ENCODE measurements at regions not wholly inside any gene's neighbourhood (a gene's known extent, or its start where the extent isn't known, plus 50 kb on each side); places are given as distances from the start of the nearest gene placed in this dataset.
A peak's percentile ranks its signal among the peaks of the same experiment; 100 is the strongest.

DNA sequence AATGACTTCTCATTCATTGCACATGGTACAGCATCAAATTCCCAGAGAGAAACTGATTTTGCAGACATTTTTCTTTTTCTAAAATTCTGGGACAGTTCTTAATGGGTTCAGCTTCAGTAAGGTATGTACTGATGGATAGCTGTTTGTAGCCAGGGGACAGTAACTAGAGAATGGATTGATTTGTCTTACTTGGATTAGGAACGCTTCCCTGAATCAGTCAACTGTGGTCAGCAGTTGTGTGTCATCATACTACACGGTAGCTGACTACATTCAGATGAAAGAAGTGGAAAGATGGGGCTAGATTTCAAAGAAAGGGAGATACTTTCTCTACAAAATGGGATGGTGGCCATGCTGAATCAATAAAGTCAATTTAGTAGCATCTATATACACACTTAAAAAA lies 431.4 kb downstream of the GRB14 start:
- no peaks in the 10 kb centered on the region for H3K36me3 ChIP-seq
- no peaks in the 10 kb centered on the region for H3K4me1 ChIP-seq (replicated peaks)
- H3K27me3 ChIP-seq (replicated peaks), result no peaks in the 10 kb centered on the region
- no peak for DNase-seq (ENCODE audit: low read depth in 1 of 2, low spot score in 2 of 2)
- H3K27ac ChIP-seq, result no peak overlapping the region
- H3K9me3 ChIP-seq (replicated peaks), result no peaks in the 10 kb centered on the region
- no peak overlapping the region for H3K4me3 ChIP-seq

DNA sequence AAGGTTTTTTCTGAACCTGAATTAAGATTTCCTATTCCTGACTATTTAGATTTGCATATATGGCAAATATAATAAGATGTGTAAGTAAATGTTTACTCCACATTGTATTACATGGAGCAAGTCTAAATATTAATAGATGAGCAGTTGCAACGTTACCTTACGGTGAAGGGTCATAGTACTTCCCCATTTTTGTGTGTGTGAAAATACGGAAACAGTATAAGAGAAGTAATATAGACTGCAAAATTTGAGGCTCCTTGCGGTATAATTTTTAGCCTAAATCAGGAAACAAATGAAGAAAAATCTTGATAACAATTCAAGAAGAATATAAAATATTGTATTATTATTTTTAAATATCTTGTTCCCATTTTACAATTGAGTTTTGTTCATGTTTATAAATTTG lies 434.2 kb downstream of the GRB14 start:
- H3K4me3 ChIP-seq, result no peak overlapping the region
- no peaks in the 10 kb centered on the region for H3K4me1 ChIP-seq (replicated peaks)
- no peak overlapping the region for H3K27ac ChIP-seq
- no peaks in the 10 kb centered on the region for H3K36me3 ChIP-seq
- no peaks in the 10 kb centered on the region for H3K27me3 ChIP-seq (replicated peaks)
- no peaks in the 10 kb centered on the region for H3K9me3 ChIP-seq (replicated peaks)
- DNase-seq (ENCODE audit: low read depth in 1 of 2, low spot score in 2 of 2), result no peak

DNA sequence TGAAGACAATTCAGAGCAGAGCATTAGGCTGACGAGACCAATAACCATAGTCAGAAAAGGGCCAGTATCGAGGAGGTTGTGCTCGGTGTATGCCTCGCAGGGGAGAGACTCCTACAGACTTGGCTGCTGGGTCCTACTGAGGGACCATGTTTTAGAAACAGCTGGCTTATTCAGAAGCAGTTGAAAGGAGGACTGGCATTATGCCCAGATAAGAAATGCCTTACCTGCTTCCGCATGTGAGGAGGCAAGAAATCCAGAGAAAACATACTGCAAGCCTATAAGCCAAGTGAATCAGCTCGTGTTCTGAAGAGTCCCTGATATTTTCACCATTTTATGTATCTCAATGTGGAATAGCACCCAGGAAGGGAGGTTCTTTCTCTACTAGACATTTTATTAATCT lies 434.7 kb downstream of the GRB14 start:
- no peak overlapping the region for H3K27ac ChIP-seq

DNA sequence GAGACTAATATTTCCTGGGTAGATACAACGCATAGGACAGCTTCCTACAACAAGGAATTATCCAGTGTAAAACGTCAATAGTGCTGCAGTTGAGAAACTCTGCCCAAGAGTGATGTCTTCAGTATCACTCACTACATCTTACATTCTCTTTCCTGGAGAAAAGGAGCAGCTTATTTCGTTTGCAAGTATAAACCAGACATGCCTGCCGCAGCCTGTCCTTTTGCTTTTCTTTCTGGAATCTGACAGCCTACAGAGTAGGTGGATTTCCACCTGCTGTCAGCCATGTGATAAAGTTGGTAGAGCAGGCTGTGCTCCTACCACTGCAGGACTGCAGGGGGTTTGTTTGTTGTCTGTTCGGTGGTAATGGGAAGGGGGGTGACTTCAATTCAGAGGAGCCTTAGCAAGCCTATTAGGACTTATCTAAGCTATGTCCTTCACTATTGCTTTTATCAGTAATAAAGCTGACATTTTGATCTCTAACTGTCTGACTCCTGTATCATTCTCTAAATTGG lies 439.1 kb downstream of the GRB14 start:
- H3K27ac ChIP-seq, result no peak overlapping the region
- no peak for DNase-seq (ENCODE audit: low read depth in 1 of 2, low spot score in 2 of 2)
- no peaks in the 10 kb centered on the region for H3K27me3 ChIP-seq (replicated peaks)
- H3K9me3 ChIP-seq (replicated peaks), result no peaks in the 10 kb centered on the region
- H3K4me3 ChIP-seq, result no peak overlapping the region
- no peaks in the 10 kb centered on the region for H3K36me3 ChIP-seq
- no peaks in the 10 kb centered on the region for H3K4me1 ChIP-seq (replicated peaks)

More for the DNA sequence above, 434.7 kb downstream of the GRB14 start:
- Histone ChIP-seq H3K4me3 (no peak overlapping the region), H3K4me1 (replicated peaks) (no peaks in the 10 kb centered on the region), H3K36me3 (no peaks in the 10 kb centered on the region), H3K27me3 (replicated peaks) (no peaks in the 10 kb centered on the region), H3K9me3 (replicated peaks) (no peaks in the 10 kb centered on the region)
- DNase-seq (ENCODE audit: low read depth in 1 of 2, low spot score in 2 of 2), result no peak

DNA sequence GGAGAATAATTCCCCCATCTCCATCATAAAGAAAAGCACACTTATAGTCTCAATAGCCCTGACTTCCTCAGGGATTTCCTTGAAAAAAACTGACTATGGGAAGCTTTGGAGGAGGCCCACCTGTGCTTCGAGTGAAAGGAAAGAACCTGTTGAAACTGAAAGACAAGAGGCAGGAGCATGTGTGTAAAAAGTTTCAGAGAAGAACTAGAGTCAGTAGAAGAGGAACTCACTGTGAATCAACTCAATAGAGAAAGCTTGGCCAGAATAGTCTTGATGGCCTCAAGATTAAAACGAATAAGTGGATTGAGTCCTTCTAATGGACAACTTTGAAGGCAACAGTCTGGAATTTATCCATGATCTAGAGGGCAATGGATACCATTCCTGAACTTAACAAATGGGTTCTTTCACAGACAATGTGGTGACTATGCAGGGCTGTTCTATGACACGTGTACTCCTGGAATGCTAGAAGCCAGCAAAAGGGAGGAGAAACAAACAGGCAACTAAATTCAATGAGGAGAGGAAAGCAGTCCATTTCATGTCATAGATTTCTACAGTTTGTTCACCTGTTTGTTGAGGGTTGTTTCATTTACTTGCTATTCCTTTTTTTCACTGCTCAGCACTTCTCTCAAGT lies 442.3 kb downstream of the GRB14 start:
- H3K4me1 ChIP-seq (replicated peaks), result no peaks in the 10 kb centered on the region
- no peak for DNase-seq (ENCODE audit: low read depth in 1 of 2, low spot score in 2 of 2)
- no peaks in the 10 kb centered on the region for H3K36me3 ChIP-seq
- no peak overlapping the region for H3K4me3 ChIP-seq
- no peaks in the 10 kb centered on the region for H3K9me3 ChIP-seq (replicated peaks)
- no peak overlapping the region for H3K27ac ChIP-seq
- H3K27me3 ChIP-seq (replicated peaks), result no peaks in the 10 kb centered on the region

DNA sequence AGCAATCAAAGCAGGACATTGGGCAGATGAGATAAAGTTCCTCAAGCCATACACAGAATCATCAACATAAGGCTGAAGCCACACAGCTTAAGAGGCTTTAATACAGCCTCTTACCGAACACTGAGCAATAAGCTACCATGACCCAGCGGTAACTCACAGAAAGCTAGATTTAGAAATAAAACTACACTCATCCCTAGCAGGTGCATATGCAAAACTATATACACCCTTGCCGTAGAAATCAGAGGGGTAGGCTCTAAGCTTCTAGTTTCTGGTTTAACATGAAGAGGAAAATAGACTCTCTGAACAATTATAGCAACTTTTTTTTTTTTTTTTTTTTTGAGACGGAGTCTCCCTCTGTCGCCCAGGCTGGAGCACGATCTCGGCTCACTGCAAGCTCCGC lies 428.8 kb upstream of the FIGN start:
- Histone ChIP-seq H3K36me3 (no peaks in the 10 kb centered on the region), H3K27ac (no peak overlapping the region), H3K27me3 (replicated peaks) (no peaks in the 10 kb centered on the region), H3K4me3 (no peak overlapping the region), H3K4me1 (replicated peaks) (no peaks in the 10 kb centered on the region), H3K9me3 (replicated peaks) (no peaks in the 10 kb centered on the region)
- no peak for DNase-seq (ENCODE audit: low read depth in 1 of 2, low spot score in 2 of 2)

DNA sequence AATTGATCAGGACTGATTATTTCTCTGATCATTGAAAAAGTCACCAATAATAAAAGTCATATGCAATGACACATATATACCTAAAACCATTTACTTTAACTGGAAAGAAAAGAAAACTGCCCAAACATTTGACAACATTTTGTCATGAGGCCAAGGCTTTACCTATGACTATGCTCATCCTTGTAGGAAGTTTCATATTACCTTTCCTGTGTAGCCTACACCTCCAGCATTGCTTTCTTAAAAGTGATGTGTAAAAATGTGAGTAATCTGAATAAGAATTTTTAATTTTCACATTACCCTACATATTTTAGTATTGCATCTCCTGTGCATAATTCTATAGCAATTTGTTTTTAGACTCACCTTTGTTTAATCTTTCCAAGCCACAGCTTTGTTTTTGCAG lies 419.8 kb upstream of the FIGN start:
- H3K27me3 ChIP-seq (replicated peaks), result no peaks in the 10 kb centered on the region
- DNase-seq (ENCODE audit: low read depth in 1 of 2, low spot score in 2 of 2), result no peak
- H3K27ac ChIP-seq, result no peak overlapping the region
- H3K4me3 ChIP-seq, result no peak overlapping the region
- H3K9me3 ChIP-seq (replicated peaks), result no peaks in the 10 kb centered on the region
- no peaks in the 10 kb centered on the region for H3K36me3 ChIP-seq
- H3K4me1 ChIP-seq (replicated peaks), result no peaks in the 10 kb centered on the region

DNA sequence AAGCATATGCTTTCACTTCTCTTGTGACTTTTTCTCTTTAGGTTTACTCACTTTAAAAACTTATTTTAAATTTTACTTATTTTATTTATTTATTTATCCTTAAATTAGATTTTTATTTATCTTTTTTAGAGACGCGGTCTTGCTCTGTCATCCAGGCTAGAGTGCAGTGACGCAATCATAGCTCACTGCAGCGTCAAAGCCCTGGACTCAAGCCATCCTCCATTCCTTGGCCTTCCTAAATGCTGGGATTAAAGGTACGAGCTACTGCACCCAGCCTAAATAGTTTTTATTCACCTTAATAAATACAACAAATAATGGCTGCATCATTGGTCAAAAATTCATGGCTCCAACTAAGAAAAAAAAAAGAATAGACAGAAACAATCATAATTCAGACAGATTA lies 415.7 kb upstream of the FIGN start:
- DNase-seq (ENCODE audit: low read depth in 1 of 2, low spot score in 2 of 2), result no peak
- H3K27me3 ChIP-seq (replicated peaks), result no peaks in the 10 kb centered on the region
- no peaks in the 10 kb centered on the region for H3K9me3 ChIP-seq (replicated peaks)
- no peak overlapping the region for H3K27ac ChIP-seq
- no peak overlapping the region for H3K4me3 ChIP-seq
- no peaks in the 10 kb centered on the region for H3K4me1 ChIP-seq (replicated peaks)
- H3K36me3 ChIP-seq, result no peaks in the 10 kb centered on the region

DNA sequence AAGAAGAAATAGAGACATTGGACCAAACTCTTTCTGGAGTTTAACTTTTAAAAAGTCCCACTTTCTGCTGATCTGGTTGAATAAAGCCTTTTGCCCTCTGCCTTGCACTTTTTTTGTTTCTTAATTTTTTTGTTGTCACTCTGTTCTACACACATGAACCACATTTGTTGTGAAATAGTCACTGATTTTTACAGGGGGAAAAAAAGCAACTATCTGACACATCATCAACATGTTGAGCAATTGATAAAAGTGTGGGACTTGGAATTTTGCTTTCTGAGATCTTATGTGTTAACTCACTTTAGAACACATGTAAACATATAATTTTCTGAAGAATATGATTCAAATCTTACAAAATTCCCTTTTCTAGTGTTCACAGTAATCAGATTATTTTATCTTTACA lies 414.8 kb upstream of the FIGN start:
- Histone ChIP-seq H3K4me3 (no peak overlapping the region), H3K9me3 (replicated peaks) (no peaks in the 10 kb centered on the region), H3K27me3 (replicated peaks) (no peaks in the 10 kb centered on the region), H3K36me3 (no peaks in the 10 kb centered on the region), H3K27ac (no peak overlapping the region), H3K4me1 (replicated peaks) (peaks cover 3% of the 10 kb centered on the region; the same call in 1 of the 2 replicates)
- DNase-seq (ENCODE audit: low read depth in 1 of 2, low spot score in 2 of 2), result no peak

DNA sequence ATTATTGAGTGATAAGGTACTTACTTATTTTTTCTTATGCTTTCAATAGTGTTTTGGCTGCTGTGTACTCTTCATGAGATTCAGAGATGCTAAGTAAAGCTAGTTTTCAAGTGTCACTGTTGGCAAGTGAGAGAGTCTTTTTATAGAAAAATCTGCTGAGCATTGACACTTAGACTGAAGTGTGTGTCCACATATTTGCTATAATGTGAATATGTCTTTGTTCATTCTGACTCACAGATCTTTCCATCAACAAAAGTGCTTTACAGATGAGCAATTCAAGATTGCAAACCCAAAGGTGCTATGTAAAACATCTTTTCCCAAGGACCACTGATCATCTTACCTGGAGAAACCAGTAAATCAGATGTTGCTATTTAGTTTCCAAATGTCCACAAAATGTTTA lies 410.6 kb upstream of the FIGN start:
- H3K36me3 ChIP-seq, result no peaks in the 10 kb centered on the region
- no peak for DNase-seq (ENCODE audit: low read depth in 1 of 2, low spot score in 2 of 2)
- no peaks in the 10 kb centered on the region for H3K27me3 ChIP-seq (replicated peaks)
- H3K4me1 ChIP-seq (replicated peaks), result peaks cover 6% of the 10 kb centered on the region; the same call in 1 of the 2 replicates
- no peak overlapping the region for H3K27ac ChIP-seq
- no peak overlapping the region for H3K4me3 ChIP-seq
- H3K9me3 ChIP-seq (replicated peaks), result no peaks in the 10 kb centered on the region

DNA sequence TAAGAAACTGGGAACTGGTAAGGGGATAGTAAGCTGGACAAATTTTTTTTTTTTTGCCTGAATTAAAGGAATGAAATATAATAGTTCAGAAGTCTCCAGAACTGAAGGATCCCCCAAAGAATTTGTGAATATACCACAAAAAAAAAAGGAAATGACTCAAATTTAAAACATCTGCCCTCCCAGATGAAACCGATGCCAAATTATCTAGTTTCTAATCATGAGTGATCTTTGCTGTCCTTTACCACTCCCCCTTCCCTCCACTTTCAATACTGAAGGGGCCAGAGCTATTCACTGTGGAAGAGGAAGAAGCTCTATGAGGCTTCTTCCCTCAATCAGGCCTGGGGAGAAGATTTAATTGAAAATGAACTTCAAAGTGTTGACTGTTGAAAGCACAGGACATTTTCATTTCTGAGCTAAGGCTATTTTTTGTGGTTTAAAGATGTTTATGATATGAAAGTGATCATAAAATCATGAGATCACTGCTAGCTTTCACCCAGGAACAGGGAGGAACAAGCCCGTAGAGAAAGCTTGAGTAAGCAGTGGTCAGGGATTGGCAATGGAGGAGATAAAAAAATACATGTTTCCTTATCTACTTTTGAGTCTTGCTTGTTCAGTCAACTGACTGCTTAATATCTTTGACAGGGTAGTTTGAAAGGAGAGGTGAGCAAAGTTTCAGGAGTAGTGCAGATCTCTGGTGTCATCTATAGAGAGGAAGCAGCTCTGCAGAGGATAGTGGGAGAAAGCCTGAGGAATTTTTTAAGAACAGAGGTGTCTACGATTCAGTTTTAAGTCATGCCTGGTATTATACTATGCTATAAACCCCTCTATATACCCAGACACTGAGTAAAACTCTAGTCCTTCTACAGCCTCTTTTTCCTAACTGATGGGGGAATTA lies 409.5 kb upstream of the FIGN start:
- Histone ChIP-seq H3K4me3 (no peak overlapping the region), H3K4me1 (replicated peaks) (peaks cover 6% of the 10 kb centered on the region; the same call in 1 of the 2 replicates), H3K27me3 (replicated peaks) (no peaks in the 10 kb centered on the region), H3K36me3 (no peaks in the 10 kb centered on the region), H3K9me3 (replicated peaks) (no peaks in the 10 kb centered on the region), H3K27ac (no peak overlapping the region)
- DNase-seq (ENCODE audit: low read depth in 1 of 2, low spot score in 2 of 2), result no peak

DNA sequence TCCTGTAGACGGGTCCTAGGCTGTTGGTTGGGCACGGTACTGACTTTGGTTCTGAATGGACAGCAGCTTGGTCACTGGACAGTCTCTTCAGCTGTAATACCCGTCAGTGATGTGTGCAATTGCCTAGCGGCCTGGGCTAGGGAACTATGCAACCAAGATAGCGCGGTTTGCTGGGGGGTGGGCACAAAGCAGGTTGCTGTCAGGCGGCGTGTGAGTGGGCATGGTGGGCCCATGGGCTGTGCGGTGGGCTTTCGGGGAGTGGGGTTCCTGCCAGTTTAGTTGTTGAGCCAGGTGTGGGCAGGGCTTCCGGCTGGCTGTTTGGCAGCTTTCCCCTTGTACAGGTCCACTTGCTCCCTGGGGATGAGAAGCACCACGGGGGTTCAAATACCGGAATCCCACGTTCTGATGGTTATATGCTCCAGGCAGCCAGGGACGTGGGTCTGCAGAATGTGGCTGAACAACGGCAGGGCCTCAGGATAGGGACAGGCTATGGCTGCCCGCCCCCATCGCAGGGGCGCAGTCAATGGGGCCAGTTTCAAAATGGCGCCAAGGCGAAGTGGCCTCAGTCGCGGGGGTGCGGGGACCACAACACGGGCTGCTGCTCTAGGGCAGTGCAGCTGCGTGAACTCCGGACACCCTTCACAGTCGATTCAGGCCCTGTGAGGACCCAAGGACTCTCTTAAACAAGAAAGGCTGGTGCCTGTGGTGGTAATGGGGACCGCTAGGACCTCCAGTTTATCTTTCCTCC lies 407.5 kb upstream of the FIGN start:
- peaks cover 6% of the 10 kb centered on the region; the same call in 1 of the 2 replicates for H3K4me1 ChIP-seq (replicated peaks)
- H3K27ac ChIP-seq, result no peak overlapping the region
- H3K4me3 ChIP-seq, result no peak overlapping the region
- no peak for DNase-seq (ENCODE audit: low read depth in 1 of 2, low spot score in 2 of 2)
- no peaks in the 10 kb centered on the region for H3K27me3 ChIP-seq (replicated peaks)
- H3K36me3 ChIP-seq, result no peaks in the 10 kb centered on the region
- H3K9me3 ChIP-seq (replicated peaks), result no peaks in the 10 kb centered on the region

DNA sequence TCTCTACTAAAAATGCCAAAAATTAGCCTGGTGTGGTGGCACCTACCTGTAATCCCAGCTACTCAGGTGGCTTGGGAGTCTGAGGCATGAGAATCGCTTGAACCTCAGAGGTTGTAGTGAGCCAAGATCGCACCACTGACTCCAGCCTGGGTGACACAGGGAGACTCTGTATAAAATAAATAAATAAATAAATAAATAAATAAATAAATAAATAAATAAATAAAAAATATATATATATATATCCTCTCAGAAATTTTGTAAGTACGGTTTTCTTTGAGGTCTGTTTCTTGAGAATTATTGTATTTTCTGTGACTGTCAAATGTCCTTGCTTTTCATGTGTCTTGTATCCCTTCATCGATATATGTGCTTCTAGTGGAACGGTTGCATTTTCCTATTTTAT lies 406.9 kb upstream of the FIGN start:
- Histone ChIP-seq H3K9me3 (replicated peaks) (no peaks in the 10 kb centered on the region), H3K27me3 (replicated peaks) (no peaks in the 10 kb centered on the region), H3K36me3 (no peaks in the 10 kb centered on the region), H3K27ac (no peak overlapping the region), H3K4me3 (no peak overlapping the region), H3K4me1 (replicated peaks) (peaks cover 6% of the 10 kb centered on the region; the same call in 1 of the 2 replicates)
- no peak for DNase-seq (ENCODE audit: low read depth in 1 of 2, low spot score in 2 of 2)

DNA sequence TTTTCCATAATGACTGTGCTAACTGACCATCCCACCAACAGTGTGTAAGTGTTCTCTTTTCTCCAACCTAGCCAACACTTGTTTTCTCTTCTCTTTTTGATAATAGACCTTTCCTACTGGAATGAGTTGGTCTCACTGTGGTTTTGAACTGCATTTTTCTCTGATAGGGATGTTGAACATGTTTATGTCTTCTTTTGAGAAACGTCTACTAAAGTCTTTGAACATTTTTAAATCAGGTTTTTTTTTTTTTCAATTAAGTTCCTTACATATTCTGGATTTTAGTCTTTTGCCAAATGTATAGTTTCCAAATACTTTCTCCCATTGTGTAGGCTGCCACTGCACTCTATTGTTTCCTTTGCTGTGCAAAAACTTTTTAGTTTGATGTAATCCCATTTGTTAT lies 405.5 kb upstream of the FIGN start:
- H3K4me3 ChIP-seq, result no peak overlapping the region
- H3K9me3 ChIP-seq (replicated peaks), result no peaks in the 10 kb centered on the region
- no peaks in the 10 kb centered on the region for H3K36me3 ChIP-seq
- H3K27ac ChIP-seq, result no peak overlapping the region
- DNase-seq (ENCODE audit: low read depth in 1 of 2, low spot score in 2 of 2), result peak in 1 of 2 experiments; percentile 4
- H3K27me3 ChIP-seq (replicated peaks), result no peaks in the 10 kb centered on the region
- H3K4me1 ChIP-seq (replicated peaks), result peaks cover 6% of the 10 kb centered on the region; the same call in 1 of the 2 replicates
